Omental fat pad (tissue), 3 donors: ENCODE measurements at regions not wholly inside any gene's neighbourhood (a gene's known extent, or its start where the extent isn't known, plus 50 kb on each side); places are given as distances from the start of the nearest gene placed in this dataset.

Source experiments
- ATAC-seq: fragments of 150-250 bp; one replicate; pipeline ENCODE4 v1.9.1; 2016; ENCODE audit warnings: mild to moderate bottlenecking, moderate library complexity; ENCODE audit not compliant: low FRiP score
- DNase-seq: peaks from one replicate; pipeline ENCODE4 v3.0.0-alpha.2; 2019; ENCODE audit warnings: low spot score
- CTCF ChIP-seq, 3 donors: fragments of 450-650 bp; IDR thresholded peaks; one replicate each; pipeline ENCODE4 v1.5.1; 2016 to 2017; ENCODE audit warnings: antibody characterized with exemption in 3 of 3, mild to moderate bottlenecking in 3 of 3, moderate library complexity in 2 of 3

GRCh38 chr1:185561629-185562028, 172.6 kb upstream of the HMCN1 start:
- no peak for TF ChIP-seq CTCF (IDR thresholded peaks at IDR 0.05)
- ATAC-seq (no peak), DNase-seq (no peak)

- ATAC-seq (no peak), DNase-seq (no peak)
- no peak for TF ChIP-seq CTCF (IDR thresholded peaks at IDR 0.05)
Observed at GRCh38 chr1:185560760-185561159, 173.4 kb upstream of the HMCN1 start.

- no peak for TF ChIP-seq CTCF (IDR thresholded peaks at IDR 0.05)
- ATAC-seq (no peak), DNase-seq (no peak)
Observed at GRCh38 chr1:185559684-185560331, 174.4 kb upstream of the HMCN1 start.

- DNase-seq (no peak), ATAC-seq (no peak)
- TF ChIP-seq CTCF (IDR thresholded peaks at IDR 0.05), result no peak
Observed at GRCh38 chr1:185559151-185559550, 175.0 kb upstream of the HMCN1 start.

GRCh38 chr1:185556561-185556960, 177.6 kb upstream of the HMCN1 start:
- ATAC-seq, result no peak
- no peak for TF ChIP-seq CTCF (IDR thresholded peaks at IDR 0.05)
- no peak for DNase-seq

GRCh38 chr1:185555743-185556142, 178.4 kb upstream of the HMCN1 start:
- DNase-seq (no peak), ATAC-seq (no peak)
- TF ChIP-seq CTCF (IDR thresholded peaks at IDR 0.05), result no peak

- no peak for ATAC-seq
- no peak for TF ChIP-seq CTCF (IDR thresholded peaks at IDR 0.05)
- no peak for DNase-seq
Observed at GRCh38 chr1:185551008-185551407, 183.2 kb upstream of the HMCN1 start.
